WI38 (cell line): ENCODE measurements at regions not wholly inside any gene's neighbourhood (a gene's known extent, or its start where the extent isn't known, plus 50 kb on each side); places are given as distances from the start of the nearest gene placed in this dataset.

Experiments
- H3K4me3 ChIP-seq: 2 replicates; pipeline ENCODE4 v1.5.1; 2011; ENCODE audit warnings: low read depth, mild to moderate bottlenecking, control low read depth, low read length
- TF ChIP-seq, protein P1 (sequence below): IDR thresholded peaks from 2 replicates; pipeline ENCODE4 v1.5.1; 2012; ENCODE audit warnings: low read depth, mild to moderate bottlenecking, control low read depth, low read length

GRCh38 chr10:61547297-61547696 is 94.1 kb upstream of the TMEM26 start:
- TF ChIP-seq, protein P1, sequence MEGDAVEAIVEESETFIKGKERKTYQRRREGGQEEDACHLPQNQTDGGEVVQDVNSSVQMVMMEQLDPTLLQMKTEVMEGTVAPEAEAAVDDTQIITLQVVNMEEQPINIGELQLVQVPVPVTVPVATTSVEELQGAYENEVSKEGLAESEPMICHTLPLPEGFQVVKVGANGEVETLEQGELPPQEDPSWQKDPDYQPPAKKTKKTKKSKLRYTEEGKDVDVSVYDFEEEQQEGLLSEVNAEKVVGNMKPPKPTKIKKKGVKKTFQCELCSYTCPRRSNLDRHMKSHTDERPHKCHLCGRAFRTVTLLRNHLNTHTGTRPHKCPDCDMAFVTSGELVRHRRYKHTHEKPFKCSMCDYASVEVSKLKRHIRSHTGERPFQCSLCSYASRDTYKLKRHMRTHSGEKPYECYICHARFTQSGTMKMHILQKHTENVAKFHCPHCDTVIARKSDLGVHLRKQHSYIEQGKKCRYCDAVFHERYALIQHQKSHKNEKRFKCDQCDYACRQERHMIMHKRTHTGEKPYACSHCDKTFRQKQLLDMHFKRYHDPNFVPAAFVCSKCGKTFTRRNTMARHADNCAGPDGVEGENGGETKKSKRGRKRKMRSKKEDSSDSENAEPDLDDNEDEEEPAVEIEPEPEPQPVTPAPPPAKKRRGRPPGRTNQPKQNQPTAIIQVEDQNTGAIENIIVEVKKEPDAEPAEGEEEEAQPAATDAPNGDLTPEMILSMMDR = no peak

GRCh38 chr10:61545170-61545569 is 92.0 kb upstream of the TMEM26 start:
- TF ChIP-seq, protein P1 = no peak
- H3K4me3 ChIP-seq = no peak overlapping the region

More at GRCh38 chr10:61547297-61547696, 94.1 kb upstream of the TMEM26 start:
- H3K4me3 ChIP-seq = no peak overlapping the region

DNA sequence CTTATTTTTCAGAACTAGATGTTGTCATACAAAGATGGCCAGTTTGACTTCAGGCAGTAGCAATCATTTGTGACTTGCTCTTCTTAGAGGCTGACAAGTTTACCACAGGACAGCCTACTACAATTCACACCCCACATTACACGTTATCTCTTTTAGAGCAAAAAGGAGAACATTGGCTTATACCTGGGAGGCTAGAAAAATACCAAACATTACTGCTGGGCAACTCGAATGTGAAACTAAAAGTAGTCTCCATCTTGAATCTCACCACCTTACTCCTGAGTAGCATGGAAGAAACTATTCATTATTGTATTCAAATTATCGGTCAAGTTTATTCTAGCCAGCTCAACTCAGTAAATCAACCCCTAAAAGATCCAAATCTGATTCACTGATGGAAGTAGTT is 90.7 kb upstream of the TMEM26 start:
- TF ChIP-seq, protein P1 = no peak
- H3K4me3 ChIP-seq = no peak overlapping the region

DNA sequence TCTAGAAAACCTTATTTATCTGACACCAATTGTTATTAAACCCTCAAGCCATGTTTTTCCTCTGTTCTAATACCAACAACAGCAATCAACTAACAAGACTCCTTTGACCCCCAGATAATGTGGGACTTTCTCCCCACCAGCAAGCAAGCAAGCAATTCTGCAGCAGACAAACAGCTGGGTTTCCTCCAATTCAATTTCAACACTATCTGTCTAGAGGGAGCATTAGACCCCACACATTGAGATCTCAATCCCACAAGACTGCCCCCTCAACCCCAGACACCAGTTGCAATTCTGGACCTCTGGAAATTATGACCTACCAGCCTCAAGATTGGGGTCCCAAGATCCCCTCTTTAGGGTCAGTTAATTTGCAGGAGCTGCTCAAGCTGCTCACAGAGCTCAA is 89.4 kb upstream of the TMEM26 start:
- TF ChIP-seq, protein P1 = no peak
- H3K4me3 ChIP-seq = no peak overlapping the region

- TF ChIP-seq, protein P1 = no peak
- no peak overlapping the region for H3K4me3 ChIP-seq
Observed at GRCh38 chr10:61541960-61542359, 88.8 kb upstream of the TMEM26 start.

DNA sequence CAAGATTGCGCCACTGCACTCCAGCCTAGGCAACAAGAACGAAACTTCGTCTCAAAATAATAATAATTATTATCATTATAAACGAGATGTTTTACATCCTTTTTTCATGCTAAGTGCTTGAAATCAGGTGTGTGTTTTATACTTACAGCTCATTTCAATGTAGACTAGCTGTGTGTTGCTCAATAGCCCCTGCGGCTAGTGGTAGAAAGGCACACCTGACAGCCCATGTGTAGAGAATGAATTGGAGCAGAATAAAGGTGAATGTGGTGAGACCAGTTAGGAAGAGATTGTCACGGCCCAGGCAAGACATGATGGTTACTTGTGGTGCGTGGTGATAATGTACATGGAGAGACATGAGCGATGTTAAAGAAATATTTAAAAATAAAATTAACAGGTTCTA is 86.7 kb upstream of the TMEM26 start:
- no peak overlapping the region for H3K4me3 ChIP-seq
- TF ChIP-seq, protein P1 = no peak

GRCh38 chr10:61529208-61529607 is 76.0 kb upstream of the TMEM26 start:
- no peak overlapping the region for H3K4me3 ChIP-seq
- TF ChIP-seq, protein P1 = no peak
